HG02973 (cell line): ENCODE measurements at regions not wholly inside any gene's neighbourhood (a gene's known extent, or its start where the extent isn't known, plus 50 kb on each side); places are given as distances from the start of the nearest gene placed in this dataset.
"Not testable (repeated sequence)": the region's sequence is repeated elsewhere in the genome, so short reads cannot be mapped to it uniquely, and the experiment has no call there.

ENCODE experiments used
- ATAC-seq: cut with Tn5 transposase; IDR thresholded peaks from one replicate; pipeline ENCODE4 v1.9.1; 2021; ENCODE audit warnings: moderate library complexity; ENCODE audit not compliant: unreplicated experiment

- no peak for ATAC-seq
Observed at GRCh38 chr3:182487143-182487542, 306.2 kb upstream of the ATP11B start.

DNA sequence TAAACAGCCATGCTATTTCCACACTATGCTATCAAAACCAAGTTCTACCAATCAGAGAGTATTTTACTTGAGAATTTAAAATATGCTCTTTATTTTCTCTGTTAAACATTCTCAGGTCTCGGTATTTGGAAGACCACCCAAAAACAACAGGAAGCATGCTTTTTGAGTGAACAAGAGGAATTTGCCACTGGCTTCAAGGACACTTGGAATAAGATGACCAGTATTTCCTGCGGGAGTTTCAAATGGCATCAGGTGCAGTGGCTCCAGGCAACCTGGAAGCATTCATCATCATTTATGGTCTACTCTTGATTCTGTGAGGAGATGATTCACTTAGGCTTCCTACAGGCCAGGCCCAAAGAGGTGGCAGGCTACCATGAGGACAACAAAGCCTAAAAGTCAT, 305.7 kb upstream of the ATP11B start:
- ATAC-seq: no peak

- no peak for ATAC-seq
Observed at GRCh38 chr3:182490596-182491491, 302.5 kb upstream of the ATP11B start.

DNA sequence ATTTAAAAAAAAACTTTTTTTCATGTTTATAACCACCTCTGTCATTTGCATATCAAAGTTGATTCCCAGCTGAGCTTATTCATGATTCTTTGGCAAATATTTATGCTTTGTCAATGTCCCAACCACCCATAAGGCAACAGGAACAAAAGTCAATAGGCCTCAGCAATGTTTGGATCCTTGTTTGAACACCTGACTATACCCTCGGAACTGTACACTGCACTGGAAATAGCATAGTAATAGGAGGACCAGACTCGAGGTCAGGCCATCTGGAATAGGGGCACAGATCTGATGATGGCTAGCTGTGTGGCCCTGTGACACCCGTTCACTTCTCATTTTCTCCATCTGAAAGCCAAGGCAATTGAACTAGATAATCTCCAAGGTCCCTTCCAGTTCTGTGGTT, 301.7 kb upstream of the ATP11B start:
- ATAC-seq: no peak

GRCh38 chr3:182492536-182492935, 300.8 kb upstream of the ATP11B start:
- no peak for ATAC-seq

- no peak for ATAC-seq
Observed at GRCh38 chr3:182500289-182500688, 293.0 kb upstream of the ATP11B start.

DNA sequence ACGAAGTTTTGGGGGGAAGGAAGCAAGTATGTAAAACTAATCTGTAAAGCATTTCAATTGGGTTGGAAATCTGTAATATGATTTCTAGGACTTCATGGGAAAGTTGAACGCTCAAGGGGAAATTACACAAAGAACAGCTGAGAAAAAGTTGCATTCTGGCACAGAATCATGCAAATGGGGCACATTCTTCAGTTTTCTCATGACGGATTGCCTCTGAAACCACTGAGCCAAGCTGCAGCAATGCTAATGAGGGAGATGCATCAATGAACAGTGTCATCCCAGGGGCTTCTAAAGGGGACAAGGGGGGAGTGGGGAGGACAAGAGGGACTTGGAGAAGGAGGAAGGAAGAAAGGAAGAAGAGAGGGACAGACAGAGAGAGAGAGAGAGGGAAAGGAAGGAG, 291.4 kb upstream of the ATP11B start:
- no peak for ATAC-seq

DNA sequence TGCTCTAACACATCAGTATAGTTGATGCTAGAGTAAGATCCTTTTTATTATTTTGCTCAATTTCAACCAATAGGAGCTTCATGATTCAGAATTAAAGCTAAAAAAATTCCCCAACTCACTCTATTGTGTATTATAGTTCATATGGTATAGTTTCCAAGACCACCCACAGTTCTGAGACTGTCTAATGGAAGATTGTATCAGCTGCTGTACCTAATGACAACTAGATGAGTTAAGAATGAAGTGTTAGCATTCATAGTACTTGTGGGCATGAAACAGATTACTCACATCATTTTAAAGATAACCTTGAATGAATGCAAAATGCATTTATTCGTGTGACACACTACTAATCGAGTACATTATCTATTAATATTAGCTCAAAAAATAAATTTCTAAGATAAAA, 289.9 kb upstream of the ATP11B start:
- no peak for ATAC-seq

DNA sequence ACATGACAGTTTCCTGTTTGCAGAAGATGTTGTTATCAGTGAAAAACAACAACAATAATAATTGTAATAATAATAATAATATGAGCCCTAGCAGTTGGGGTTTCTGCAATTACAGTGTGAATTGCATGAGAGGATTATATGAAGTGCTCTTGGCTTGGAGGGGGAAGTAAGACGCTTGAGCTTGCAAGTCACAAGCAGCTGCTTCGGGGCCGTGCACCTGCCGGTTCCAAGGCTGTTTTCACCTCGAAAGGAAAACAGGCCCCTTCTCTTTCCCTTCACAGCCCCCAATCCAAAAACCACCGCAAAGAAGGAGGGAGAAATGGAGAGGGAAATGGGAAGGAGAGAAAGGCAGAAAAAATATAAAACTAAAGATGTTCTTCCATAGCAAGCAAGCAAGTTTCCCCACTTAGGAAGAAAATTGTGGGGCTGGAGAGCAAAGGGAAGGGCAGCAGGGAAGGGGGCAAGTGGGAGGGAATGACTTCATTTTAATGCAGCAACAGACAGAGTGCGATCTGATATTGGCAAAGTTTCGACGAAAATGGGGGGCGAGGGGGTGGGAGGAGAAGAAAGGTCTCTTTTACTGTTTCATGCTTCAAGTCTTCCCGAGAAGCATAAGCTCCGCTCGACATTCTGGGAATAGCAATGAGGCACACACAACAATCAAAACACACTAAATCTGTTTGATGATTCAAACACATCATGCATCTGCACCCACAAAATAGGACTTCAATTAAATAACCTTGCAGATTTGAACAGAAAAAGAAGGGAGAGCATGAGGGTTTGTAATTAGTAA, 284.2 kb upstream of the ATP11B start:
- no peak for ATAC-seq

- ATAC-seq: no peak
Observed at GRCh38 chr3:182509844-182510460, 283.4 kb upstream of the ATP11B start.

DNA sequence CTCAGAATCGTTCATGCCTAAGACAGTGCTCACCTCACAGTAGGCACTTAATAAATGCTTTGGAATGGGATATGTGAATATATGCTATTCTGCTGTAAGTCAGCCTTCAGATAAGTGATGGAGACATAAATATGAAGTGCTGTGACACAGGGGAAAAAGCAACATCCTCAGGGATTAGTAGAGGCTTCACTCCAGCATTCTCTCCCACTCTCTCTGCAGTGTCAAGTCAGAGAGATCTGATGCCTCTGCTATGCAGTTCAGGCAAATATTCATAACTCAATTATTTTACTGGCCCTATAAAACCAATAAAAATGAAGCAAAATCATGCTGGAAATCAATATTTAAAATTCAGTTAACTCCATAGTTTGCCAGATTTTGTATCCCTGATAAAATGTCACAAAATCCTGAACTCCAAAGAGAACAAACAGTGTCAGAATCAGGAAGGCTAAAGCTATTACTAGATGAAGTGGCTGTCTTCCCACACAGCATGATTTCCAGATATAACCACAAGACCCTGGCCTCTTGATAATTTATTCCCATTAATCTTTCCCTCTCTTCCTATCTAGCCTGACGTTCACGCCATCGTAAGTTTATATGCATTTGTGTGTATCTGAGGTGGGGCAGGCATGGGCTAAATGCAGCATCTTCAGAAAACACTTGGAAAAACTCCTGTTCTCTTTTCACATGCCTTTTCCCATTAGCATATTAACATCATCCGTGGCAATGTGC, 278.9 kb upstream of the ATP11B start:
- no peak for ATAC-seq

DNA sequence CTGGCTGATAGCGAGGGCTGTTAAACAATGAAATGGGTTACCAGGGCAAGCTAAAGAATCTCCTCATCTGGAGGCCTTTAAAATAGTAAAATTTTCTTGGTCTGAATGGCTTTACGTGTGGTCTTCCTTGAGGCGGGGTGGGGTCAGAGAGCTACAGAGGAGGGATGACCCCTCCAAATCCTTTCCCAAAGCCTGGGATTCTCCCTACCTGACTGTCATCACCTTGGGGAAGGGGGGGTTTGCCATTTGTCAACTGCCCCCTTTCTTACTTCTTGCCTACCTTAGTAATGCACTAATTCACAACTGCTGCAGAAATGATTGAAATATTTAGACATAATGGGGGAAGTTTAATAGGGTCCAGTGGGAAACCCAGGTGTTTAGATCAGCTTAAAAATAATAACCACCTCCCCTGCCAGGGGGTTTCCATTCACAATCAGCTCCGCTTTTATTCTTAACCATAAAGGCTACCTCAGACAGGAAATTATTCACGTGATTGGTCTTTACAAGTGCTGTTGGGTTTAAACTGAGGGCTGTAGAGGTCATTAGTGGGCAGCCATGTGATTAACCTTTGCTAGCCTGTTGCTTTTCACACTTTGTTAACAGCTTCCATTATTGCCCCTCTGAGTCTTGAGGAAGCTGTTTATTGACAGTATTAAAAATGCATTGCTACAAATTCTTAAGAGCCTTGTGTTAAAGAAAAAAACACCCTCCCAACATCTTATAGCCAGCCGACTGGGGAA, 276.5 kb upstream of the ATP11B start:
- no peak for ATAC-seq

GRCh38 chr3:182519569-182519968, 273.7 kb upstream of the ATP11B start:
- no peak for ATAC-seq

GRCh38 chr3:182521339-182521738, 272.0 kb upstream of the ATP11B start:
- no peak for ATAC-seq

DNA sequence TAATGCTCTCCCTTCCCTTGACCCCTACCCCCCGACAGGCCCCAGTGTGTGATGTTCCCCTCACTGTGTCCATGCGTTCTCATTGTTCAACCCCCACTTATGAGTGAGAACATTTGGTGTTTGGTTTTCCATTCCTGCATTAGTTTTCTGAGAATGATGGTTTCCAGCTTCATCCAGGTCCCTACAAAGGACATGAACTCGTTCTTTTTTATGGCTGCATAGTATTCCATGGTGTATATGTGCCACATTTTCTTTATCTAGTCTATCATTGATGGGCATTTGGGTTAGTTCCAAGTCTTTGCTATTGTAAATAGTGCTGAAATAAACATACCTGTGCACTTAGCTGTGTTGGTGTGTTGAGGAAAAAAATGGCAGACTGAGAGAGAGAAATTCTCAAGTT, 269.9 kb upstream of the ATP11B start:
- not testable (repeated sequence) for ATAC-seq

GRCh38 chr3:182523836-182524235, 269.5 kb upstream of the ATP11B start:
- ATAC-seq: no peak

- no peak for ATAC-seq
Observed at GRCh38 chr3:182524711-182525401, 268.4 kb upstream of the ATP11B start.

DNA sequence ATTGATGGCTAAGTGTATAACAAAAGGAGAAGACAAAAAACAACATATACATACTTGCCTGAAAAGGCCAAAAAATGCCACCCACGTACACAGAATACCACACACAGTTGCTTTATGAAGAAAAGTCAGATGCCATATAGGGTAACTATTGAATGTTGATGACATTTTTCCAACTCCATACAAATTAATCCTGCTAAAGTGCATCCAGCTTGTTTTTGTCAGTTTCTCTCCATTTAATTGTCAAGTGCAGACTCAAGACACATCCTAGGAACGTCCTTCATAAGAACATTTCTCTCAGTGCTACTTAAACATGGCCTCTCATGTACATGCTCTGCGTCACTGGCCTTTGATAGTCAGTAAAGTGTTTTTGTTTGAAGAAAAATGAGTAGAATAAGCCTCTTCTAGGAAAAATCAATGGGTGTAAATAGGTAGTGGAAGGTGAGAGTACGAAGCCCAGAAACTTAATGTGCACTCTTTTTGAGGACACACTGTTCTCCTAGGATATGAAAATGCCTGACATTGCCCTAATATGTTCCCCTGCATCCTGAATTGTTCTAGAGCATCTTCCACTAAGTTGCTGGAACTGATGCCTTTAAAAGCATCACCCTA, 267.4 kb upstream of the ATP11B start:
- ATAC-seq: no peak

- ATAC-seq: no peak
Observed at GRCh38 chr3:182527745-182528144, 265.6 kb upstream of the ATP11B start.
